Muscle of leg (tissue), 3 donors: ENCODE measurements at regions not wholly inside any gene's neighbourhood (a gene's known extent, or its start where the extent isn't known, plus 50 kb on each side); places are given as distances from the start of the nearest gene placed in this dataset.

Source experiments
- DNase-seq: peaks from one replicate; pipeline ENCODE4 v3.0.0; 2013
- H3K27ac ChIP-seq: one replicate; pipeline ENCODE4 v1.5.1; 2013; ENCODE audit warnings: mild to moderate bottlenecking, low read length, control low read depth
- H3K27me3 ChIP-seq: one replicate; pipeline ENCODE4 v1.6.1; 2013; ENCODE audit warnings: low read length; ENCODE audit not compliant: control insufficient read depth, insufficient read depth
- H3K36me3 ChIP-seq: one replicate; pipeline ENCODE4 v1.6.1; 2013; ENCODE audit warnings: low read length; ENCODE audit not compliant: control insufficient read depth, insufficient read depth
- H3K4me1 ChIP-seq: one replicate; pipeline ENCODE4 v1.6.1; 2013; ENCODE audit warnings: low read length; ENCODE audit not compliant: control insufficient read depth, insufficient read depth
- H3K4me3 ChIP-seq: one replicate; pipeline ENCODE4 v1.5.1; 2013; ENCODE audit warnings: low read length, control low read depth
- H3K9me3 ChIP-seq: replicated peaks from 2 replicates; pipeline ENCODE4 v1.6.1; 2013; ENCODE audit warnings: low read depth, low read length; ENCODE audit not compliant: control insufficient read depth
- WGBS: methylation state at CpG from one replicate; pipeline ENCODE4 v1.1.5; 2013; ENCODE audit warnings: missing lambda C conversion rate; ENCODE audit not compliant: insufficient coverage; 5-methylcytosine and 5-hydroxymethylcytosine counted together

DNA sequence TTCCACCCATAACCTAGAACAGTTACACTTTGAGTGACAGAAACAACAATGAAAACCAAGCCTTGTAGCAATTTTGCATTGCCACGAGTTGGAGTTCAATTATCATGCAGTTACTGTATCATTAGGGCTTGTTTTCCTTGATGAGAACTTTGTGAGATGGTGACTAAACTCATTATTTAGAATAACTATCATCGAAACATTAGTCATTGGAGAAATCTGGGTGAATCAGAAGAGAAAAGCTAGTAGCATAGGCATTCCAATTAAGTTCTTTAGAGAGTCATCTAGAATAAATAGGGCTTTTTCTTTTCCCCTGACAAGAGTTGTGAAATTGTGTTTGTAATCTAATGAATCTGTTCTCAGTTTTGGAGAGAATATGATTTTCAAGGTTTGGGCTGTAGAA lies 122.8 kb upstream of the DOCK10 start:
- WGBS: no CpG with 5 or more reads among the region's 2 CpGs
- no peaks in the 10 kb centered on the region for H3K9me3 ChIP-seq

DNA sequence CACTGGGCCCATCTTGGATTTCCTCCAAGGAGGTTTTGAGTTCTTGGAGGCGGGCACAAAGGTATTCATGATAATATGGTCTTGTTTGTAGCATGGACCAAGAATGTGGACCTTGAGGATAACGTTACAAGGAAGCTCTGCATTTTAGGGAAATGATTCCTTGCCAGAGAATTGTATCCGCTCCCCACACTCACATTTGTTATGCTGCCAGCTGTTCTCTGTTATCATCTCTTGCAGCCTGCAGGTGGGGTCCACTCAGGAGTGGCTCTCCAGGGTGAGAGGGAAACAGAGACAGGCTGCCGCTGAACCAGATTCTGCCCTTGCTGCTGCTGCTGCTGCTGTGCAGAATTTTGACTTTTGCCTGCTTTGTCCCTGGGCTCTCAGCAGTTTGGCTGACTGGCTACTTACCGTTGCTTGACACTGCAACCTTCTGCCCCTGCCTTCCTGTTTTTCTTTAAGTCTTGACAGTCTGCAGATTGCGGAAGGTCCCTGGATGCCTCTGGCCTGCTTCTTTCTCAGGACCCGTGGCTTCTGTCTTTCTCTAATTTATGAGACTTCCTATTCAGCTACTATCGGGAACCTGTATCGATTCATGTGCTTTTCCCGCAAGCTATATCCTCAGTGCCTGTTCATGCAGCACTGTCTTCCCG lies 122.3 kb upstream of the DOCK10 start:
- Histone ChIP-seq H3K36me3 (no peaks in the 10 kb centered on the region), H3K4me3 (no peak overlapping the region), H3K27me3 (no peaks in the 10 kb centered on the region), H3K4me1 (peaks cover 7% of the 10 kb centered on the region), H3K9me3 (no peaks in the 10 kb centered on the region), H3K27ac (no peak overlapping the region)
- 26% methylated on average over 8 of the region's 11 CpGs for WGBS
- peak; percentile 16 for DNase-seq

More for the DNA sequence above, 122.8 kb upstream of the DOCK10 start:
- no peak overlapping the region for H3K4me3 ChIP-seq
- DNase-seq: no peak
- no peaks in the 10 kb centered on the region for H3K36me3 ChIP-seq
- no peaks in the 10 kb centered on the region for H3K27me3 ChIP-seq
- no peak overlapping the region for H3K27ac ChIP-seq
- peaks cover 7% of the 10 kb centered on the region for H3K4me1 ChIP-seq

DNA sequence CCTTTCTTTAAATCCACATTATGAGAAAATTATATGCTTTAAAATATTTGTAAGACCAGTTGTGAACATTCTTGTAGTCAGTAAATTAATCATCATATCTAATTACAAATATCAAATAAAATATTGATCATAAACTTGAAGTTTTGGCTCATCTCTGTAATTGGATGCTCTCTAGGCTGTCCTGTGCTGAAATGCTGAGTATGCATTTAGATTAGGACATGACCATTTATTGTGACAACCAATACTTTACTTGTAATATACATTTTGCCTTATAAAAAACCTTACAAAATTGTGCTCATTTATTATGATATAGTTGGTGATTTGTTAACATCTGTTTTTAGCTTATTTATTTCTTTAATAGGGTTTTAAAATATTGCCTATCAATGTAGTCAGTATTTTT lies 116.1 kb upstream of the DOCK10 start:
- no peaks in the 10 kb centered on the region for H3K9me3 ChIP-seq
- no peak overlapping the region for H3K4me3 ChIP-seq
- no peak overlapping the region for H3K27ac ChIP-seq
- no peak for DNase-seq
- no peaks in the 10 kb centered on the region for H3K36me3 ChIP-seq
- H3K27me3 ChIP-seq: no peaks in the 10 kb centered on the region
- H3K4me1 ChIP-seq: no peaks in the 10 kb centered on the region

- H3K4me1 ChIP-seq: no peaks in the 10 kb centered on the region
- H3K36me3 ChIP-seq: no peaks in the 10 kb centered on the region
- no peaks in the 10 kb centered on the region for H3K27me3 ChIP-seq
- no peak for DNase-seq
- no peak overlapping the region for H3K27ac ChIP-seq
- no peak overlapping the region for H3K4me3 ChIP-seq
- no CpG with 5 or more reads among the region's 4 CpGs for WGBS
- no peaks in the 10 kb centered on the region for H3K9me3 ChIP-seq
These were observed 114.7 kb upstream of the DOCK10 start for GRCh38 chr2:225156853-225157451.

- no peaks in the 10 kb centered on the region for H3K27me3 ChIP-seq
- no peaks in the 10 kb centered on the region for H3K9me3 ChIP-seq
- H3K27ac ChIP-seq: no peak overlapping the region
- no peaks in the 10 kb centered on the region for H3K36me3 ChIP-seq
- no peak overlapping the region for H3K4me3 ChIP-seq
- H3K4me1 ChIP-seq: no peaks in the 10 kb centered on the region
- DNase-seq: no peak
These were observed 98.5 kb upstream of the DOCK10 start for GRCh38 chr2:225140723-225141122.

DNA sequence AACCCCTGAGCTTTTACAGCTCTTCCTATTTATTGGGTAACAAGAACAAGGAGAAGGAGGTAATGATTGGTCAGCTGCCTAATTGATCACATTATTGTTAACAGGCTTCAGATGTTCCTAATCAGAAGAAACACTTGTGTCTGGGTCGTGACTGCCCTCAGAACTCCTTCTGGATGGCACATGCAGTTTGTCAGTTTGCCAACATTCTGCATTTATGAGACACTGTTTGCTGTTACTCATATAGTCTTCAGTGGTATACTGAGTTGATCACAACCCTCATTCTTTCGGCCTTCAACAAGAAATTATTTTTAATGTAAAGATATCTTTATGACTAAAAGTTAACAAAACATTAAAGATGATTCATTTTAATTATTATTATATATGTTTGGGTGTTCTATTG lies 95.7 kb upstream of the DOCK10 start:
- WGBS: 0% methylated on average over 1 of the region's 2 CpGs
- no peak for DNase-seq
- H3K4me1 ChIP-seq: no peaks in the 10 kb centered on the region

GRCh38 chr2:225136552-225136951 lies 94.3 kb upstream of the DOCK10 start:
- 71% methylated on average over 1 of the region's 1 CpG for WGBS
- no peaks in the 10 kb centered on the region for H3K27me3 ChIP-seq
- H3K4me1 ChIP-seq: no peaks in the 10 kb centered on the region
- no peak overlapping the region for H3K27ac ChIP-seq
- no peak overlapping the region for H3K4me3 ChIP-seq
- DNase-seq: no peak
- no peaks in the 10 kb centered on the region for H3K9me3 ChIP-seq
- H3K36me3 ChIP-seq: no peaks in the 10 kb centered on the region

More for the DNA sequence above, 95.7 kb upstream of the DOCK10 start:
- no peaks in the 10 kb centered on the region for H3K9me3 ChIP-seq
- H3K27ac ChIP-seq: no peak overlapping the region
- no peaks in the 10 kb centered on the region for H3K36me3 ChIP-seq
- no peak overlapping the region for H3K4me3 ChIP-seq
- H3K27me3 ChIP-seq: no peaks in the 10 kb centered on the region

GRCh38 chr2:225131898-225132297 lies 89.6 kb upstream of the DOCK10 start:
- DNase-seq: no peak
- no peak overlapping the region for H3K27ac ChIP-seq
- WGBS: no CpG with 5 or more reads among the region's 4 CpGs

GRCh38 chr2:225130093-225130492 lies 87.8 kb upstream of the DOCK10 start:
- Histone ChIP-seq H3K9me3 (no peaks in the 10 kb centered on the region), H3K4me1 (no peaks in the 10 kb centered on the region), H3K36me3 (no peaks in the 10 kb centered on the region), H3K27ac (no peak overlapping the region), H3K27me3 (no peaks in the 10 kb centered on the region), H3K4me3 (no peak overlapping the region)
- DNase-seq: no peak

More at GRCh38 chr2:225131898-225132297, 89.6 kb upstream of the DOCK10 start:
- Histone ChIP-seq H3K4me3 (no peak overlapping the region), H3K36me3 (no peaks in the 10 kb centered on the region), H3K4me1 (no peaks in the 10 kb centered on the region), H3K27me3 (no peaks in the 10 kb centered on the region), H3K9me3 (no peaks in the 10 kb centered on the region)

DNA sequence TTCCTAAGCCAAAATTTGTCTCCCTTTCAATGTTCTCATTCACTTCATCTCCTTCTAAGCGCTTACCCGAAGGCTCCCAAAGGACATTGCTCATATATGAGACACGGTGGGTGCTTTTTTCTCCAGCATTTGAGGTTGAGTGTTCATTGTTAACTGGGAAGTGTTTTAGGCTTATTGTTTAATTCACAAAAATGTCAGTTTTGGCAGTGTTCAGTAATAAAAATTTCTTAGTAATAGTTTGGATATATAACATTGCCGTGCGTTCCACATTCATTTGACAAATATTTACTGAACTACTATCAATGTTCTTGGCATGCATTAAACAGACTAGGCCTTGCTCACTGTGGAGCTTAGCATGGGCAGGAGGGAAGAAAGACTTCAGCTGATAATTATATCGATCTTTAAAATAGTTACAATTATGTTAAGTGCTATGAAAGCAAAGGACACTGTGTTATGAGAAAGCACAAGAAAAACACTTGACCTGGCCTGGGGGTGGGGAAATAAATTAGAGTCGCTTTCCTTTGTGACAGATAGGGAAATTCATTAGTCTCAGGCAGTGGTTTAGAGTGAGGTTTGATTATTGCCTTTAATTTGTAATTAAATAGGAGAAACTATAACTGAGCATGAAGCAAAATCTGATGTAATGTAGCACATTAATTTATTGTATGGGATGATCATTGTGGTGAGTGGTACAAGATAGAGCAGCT lies 82.2 kb upstream of the DOCK10 start:
- Histone ChIP-seq H3K36me3 (no peaks in the 10 kb centered on the region), H3K4me3 (no peak overlapping the region), H3K27ac (no peak overlapping the region), H3K27me3 (no peaks in the 10 kb centered on the region), H3K9me3 (no peaks in the 10 kb centered on the region), H3K4me1 (peaks cover 2% of the 10 kb centered on the region)
- DNase-seq: no peak
- 85% methylated on average over 2 of the region's 7 CpGs for WGBS
